HepG2 (cell line): ENCODE measurements at regions not wholly inside any gene's neighbourhood (a gene's known extent, or its start where the extent isn't known, plus 50 kb on each side); places are given as distances from the start of the nearest gene placed in this dataset.

Experiments
- ATAC-seq: fragments of 200-7000 bp; cut with Tn5 transposase; 3 replicates; pipeline ENCODE4 v1.9.1; 2020; ENCODE audit warnings: mild to moderate bottlenecking, moderate library complexity
- BruUV-seq: library from RNA; stranded (reverse); fragments of 400-500 nt; replicated peaks from 2 replicates; lab custom pipeline; 2021; lab: Mats Ljungman, UMichigan
- CTCF ChIA-PET: fragments of 300-600 bp; formaldehyde crosslinking; extraction: SDS; loops from one replicate; lab custom pipeline; 2021; ENCODE audit warnings: low total read pairs, inconsistent platforms, low intra/inter-chr PET ratio; lab: Yijun Ruan, JAX
- POLR2A ChIA-PET: fragments of 350-600 bp; sonication (Branson Sonifier 250); formaldehyde crosslinking; loops from one replicate; lab custom pipeline; 2020; ENCODE audit warnings: antibody characterized with exemption, inconsistent platforms; lab: Yijun Ruan, JAX
- DNase-seq: peaks from one replicate; pipeline ENCODE4 v3.0.0-alpha.2; 2015; ENCODE audit warnings: low spot score
- FAIRE-seq: peaks from 3 replicates; lab custom pipeline; 2011; peaks lifted over from hg19 to GRCh38; lab: Jason Lieb, UNC
- H2AFZ ChIP-seq: one replicate; pipeline ENCODE4 v1.6.1; 2011; ENCODE audit warnings: low read length, inconsistent platforms
- H3K27ac ChIP-seq: fragments of 300-600 bp; 3 replicates; pipeline ENCODE4 v1.8.0; 2011; ENCODE audit warnings: mixed run types, mild to moderate bottlenecking, mixed read lengths, low read length, inconsistent platforms; ENCODE audit not compliant: insufficient read depth; ENCODE audit errors: extremely low read length
- H3K27me3 ChIP-seq, 2 experiments: fragments of 200-600 bp in 1 of 2; 2 replicates in 1 of 2; 3 replicates in 1 of 2; pipeline versions ENCODE4 v1.6.0 to v1.8.0; 2011; ENCODE audit warnings: low read length in 2 of 2, mild to moderate bottlenecking in 2 of 2, moderate library complexity in 2 of 2, inconsistent platforms in 1 of 2; ENCODE audit not compliant: insufficient read depth in 2 of 2, control insufficient read depth in 1 of 2
- H3K36me3 ChIP-seq, 2 experiments: fragments of 200-600 bp in 1 of 2; replicated peaks in 1 of 2; 2 replicates in 1 of 2; 3 replicates in 1 of 2; pipeline versions ENCODE4 v1.5.1 to v1.8.0; 2011; ENCODE audit warnings: low read length in 2 of 2, inconsistent platforms in 1 of 2; ENCODE audit not compliant: insufficient read depth in 2 of 2, control insufficient read depth in 1 of 2
- H3K4me1 ChIP-seq: 2 replicates; pipeline ENCODE4 v1.5.1; 2012; ENCODE audit warnings: low read length, inconsistent platforms; ENCODE audit not compliant: insufficient read depth
- H3K4me2 ChIP-seq: 2 replicates; pipeline ENCODE4 v1.6.0; 2011; ENCODE audit warnings: low read depth, low read length, inconsistent platforms
- H3K4me3 ChIP-seq, 3 experiments: fragments of 200-600 bp in 1 of 3; sonication (generic), shearing (Covaris generic) in 1 of 3; replicated peaks in 1 of 3; 2 replicates each; pipeline ENCODE4 v1.5.1; 2011 to 2016; ENCODE audit warnings: low read length in 3 of 3, inconsistent platforms in 2 of 3, low read depth in 2 of 3, mild to moderate bottlenecking in 2 of 3, control low read depth in 1 of 3, mixed read lengths in 1 of 3; ENCODE audit not compliant: insufficient read depth in 1 of 3
- H3K79me2 ChIP-seq: one replicate; pipeline ENCODE4 v1.6.1; 2011; ENCODE audit warnings: low read length, inconsistent platforms; ENCODE audit not compliant: insufficient read depth
- H3K9ac ChIP-seq: 2 replicates; pipeline ENCODE4 v1.6.0; 2011; ENCODE audit warnings: mild to moderate bottlenecking, low read depth, low read length, inconsistent platforms; ENCODE audit not compliant: insufficient read depth
- H3K9me3 ChIP-seq: 2 replicates; pipeline ENCODE4 v1.5.1; 2012; ENCODE audit warnings: mild to moderate bottlenecking, low read length
- H4K20me1 ChIP-seq: 2 replicates; pipeline ENCODE4 v1.6.0; 2011; ENCODE audit warnings: inconsistent platforms, mild to moderate bottlenecking, low read length, moderate library complexity; ENCODE audit not compliant: insufficient read depth
- CTCF ChIP-seq: sonication (generic); formaldehyde crosslinking; IDR thresholded peaks from 2 replicates; pipeline ENCODE4 v1.5.0; 2020; ENCODE audit warnings: mild to moderate bottlenecking, missing genetic modification reagents, moderate library complexity
- ESRRA ChIP-seq: sonication (generic); formaldehyde crosslinking; IDR thresholded peaks from 2 replicates; pipeline ENCODE4 v1.5.1; 2020; ENCODE audit warnings: mild to moderate bottlenecking, low read depth, missing genetic modification reagents
- HDAC2 ChIP-seq: sonication (generic); formaldehyde crosslinking; IDR thresholded peaks from 2 replicates; pipeline ENCODE4 v1.4.0; 2020; ENCODE audit warnings: missing genetic modification reagents
- IRF9 ChIP-seq: sonication (generic); formaldehyde crosslinking; IDR thresholded peaks from 2 replicates; pipeline ENCODE4 v1.8.0; 2022; ENCODE audit warnings: missing genetic modification reagents, mild to moderate bottlenecking, borderline replicate concordance
- KLF13 ChIP-seq: sonication (generic); formaldehyde crosslinking; IDR thresholded peaks from 2 replicates; pipeline ENCODE4 v1.4.0; 2020; ENCODE audit warnings: mild to moderate bottlenecking, missing genetic modification reagents
- KLF16 ChIP-seq, 2 experiments: sonication (generic) in 1 of 2; formaldehyde crosslinking in 1 of 2; IDR thresholded peaks; 2 replicates each; pipeline versions ENCODE4 v1.6.1 to v1.8.0; 2016 to 2023; ENCODE audit warnings: missing genetic modification reagents in 2 of 2, missing compliant biosample characterization in 1 of 2
- MEF2D ChIP-seq: sonication (generic); formaldehyde crosslinking; IDR thresholded peaks from 2 replicates; pipeline ENCODE4 v1.5.1; 2020; ENCODE audit warnings: mild to moderate bottlenecking, missing genetic modification reagents
- MIER2 ChIP-seq: IDR thresholded peaks from 2 replicates; pipeline ENCODE4 v1.6.1; 2016; ENCODE audit warnings: missing biosample characterization, missing genetic modification reagents
- MYNN ChIP-seq: sonication (generic); formaldehyde crosslinking; IDR thresholded peaks from 2 replicates; pipeline ENCODE4 v1.4.0; 2020; ENCODE audit warnings: mild to moderate bottlenecking, low read depth, missing genetic modification reagents
- NFIC ChIP-seq: IDR thresholded peaks from 2 replicates; pipeline ENCODE4 v1.6.1; 2012; ENCODE audit warnings: mild to moderate bottlenecking, low read length, inconsistent platforms
- NR1H2 ChIP-seq: sonication (generic); formaldehyde crosslinking; IDR thresholded peaks from 2 replicates; pipeline ENCODE4 v1.8.1; 2022; ENCODE audit warnings: low read depth, missing genetic modification reagents, borderline replicate concordance
- NR2C2 ChIP-seq: sonication (generic); formaldehyde crosslinking; IDR thresholded peaks from 2 replicates; pipeline ENCODE4 v1.4.0; 2020; ENCODE audit warnings: missing genetic modification reagents, mild to moderate bottlenecking, moderate library complexity, borderline replicate concordance
- SIX1 ChIP-seq: sonication (generic); formaldehyde crosslinking; IDR thresholded peaks from 2 replicates; pipeline ENCODE4 v1.4.0; 2020; ENCODE audit warnings: missing genetic modification reagents, borderline replicate concordance
- SRF ChIP-seq: IDR thresholded peaks from 2 replicates; pipeline ENCODE4 v1.6.1; 2011; ENCODE audit warnings: mild to moderate bottlenecking, low read depth, low read length, moderate library complexity
- ZBTB21 ChIP-seq: sonication (generic); formaldehyde crosslinking; IDR thresholded peaks from 2 replicates; pipeline ENCODE4 v1.4.0; 2020; ENCODE audit warnings: missing genetic modification reagents
- ZFAT ChIP-seq: sonication (generic); formaldehyde crosslinking; conservative IDR thresholded peaks from 2 replicates; pipeline ENCODE4 v1.8.1; 2023; ENCODE audit warnings: missing genetic modification reagents, inconsistent platforms
- ZNF569 ChIP-seq: sonication (generic); formaldehyde crosslinking; IDR thresholded peaks from 2 replicates; pipeline ENCODE4 v1.5.0; 2020; ENCODE audit warnings: mild to moderate bottlenecking, missing genetic modification reagents, moderate library complexity, borderline replicate concordance
- ZNF672 ChIP-seq: sonication (generic); formaldehyde crosslinking; IDR thresholded peaks from 2 replicates; pipeline ENCODE4 v1.8.1; 2022; ENCODE audit warnings: missing genetic modification reagents
- WGBS: methylation state at CpG from one replicate; pipeline ENCODE4 v1.1.6; 2017; ENCODE audit warnings: low lambda C conversion rate; 5-methylcytosine and 5-hydroxymethylcytosine counted together
- in situ Hi-C: cut with HindIII; loops from 2 replicates; pipeline ENCODE4 v1.10.0; 2017; ENCODE audit warnings: low pct_unique_long_range_greater_than_20kb; ENCODE audit not compliant: extremely low pct_ligation_motif_present
- intact Hi-C: fragments of 100-400 bp; cut with micrococcal nuclease; formaldehyde crosslinking; loops from one replicate; pipeline ENCODE4 v1.10.0; 2022; ENCODE audit not compliant: unreplicated experiment

GRCh38 chr1:194067772-194068171 lies 881.4 kb upstream of the B3GALT2 start (continued):
- no peak for TF ChIP-seq SRF

GRCh38 chr1:194062962-194063361 lies 876.5 kb upstream of the B3GALT2 start:
- Histone ChIP-seq H3K4me1 (no peaks in the 10 kb centered on the region), H3K9me3 (peaks cover 18% of the 10 kb centered on the region; the same call in 1 of the 2 replicates), H3K27me3 (no peaks in the 10 kb centered on the region), H3K4me2 (no peak overlapping the region), H3K9ac (no peak overlapping the region), H2AFZ (no peak overlapping the region), H4K20me1 (no peaks in the 10 kb centered on the region), H3K36me3 (no peaks in the 10 kb centered on the region), H3K79me2 (no peaks in the 10 kb centered on the region), H3K27ac (no peak overlapping the region), H3K4me3 (no peak overlapping the region)
- DNase-seq: no peak
- TF ChIP-seq ZNF672 (CRISPR knock-in tag): no peak
- no peak for TF ChIP-seq ZNF569 (CRISPR knock-in tag)
- no peak for TF ChIP-seq MYNN
- TF ChIP-seq KLF13 (CRISPR knock-in tag): no peak
- TF ChIP-seq NR1H2: no peak
- no peak for TF ChIP-seq MEF2D (CRISPR knock-in tag)
- no peak for TF ChIP-seq ESRRA (CRISPR knock-in tag)
- no peak for TF ChIP-seq HDAC2 (CRISPR knock-in tag)
- WGBS: 47% methylated on average over 2 of the region's 2 CpGs
- no peak for ATAC-seq
- BruUV-seq: no TSS peak
- CTCF ChIA-PET: no interaction called here
- FAIRE-seq: no peak
- intact Hi-C loops (no loop called here), in situ Hi-C loops (no loop called here)
- POLR2A ChIA-PET: no interaction called here

GRCh38 chr1:194062526-194062925 lies 876.1 kb upstream of the B3GALT2 start:
- DNase-seq (no peak), ATAC-seq (no peak), FAIRE-seq (no peak)
- H3K36me3 ChIP-seq: no peaks in the 10 kb centered on the region
- no peak overlapping the region for H3K4me2 ChIP-seq
- no TSS peak for BruUV-seq
- 0% methylated on average over 1 of the region's 1 CpG for WGBS
- no peaks in the 10 kb centered on the region for H4K20me1 ChIP-seq
- in situ Hi-C loops (no loop called here), intact Hi-C loops (no loop called here)
- H3K4me1 ChIP-seq: no peaks in the 10 kb centered on the region
- no peak overlapping the region for H3K27ac ChIP-seq
- peaks cover 21% of the 10 kb centered on the region; the same call in 1 of the 2 replicates for H3K9me3 ChIP-seq
- H3K4me3 ChIP-seq: no peak overlapping the region
- no peak for TF ChIP-seq MIER2 (CRISPR knock-in tag)
- no peak for TF ChIP-seq NFIC
- TF ChIP-seq ZFAT (CRISPR knock-in tag): no peak
- no peak for TF ChIP-seq CTCF
- TF ChIP-seq IRF9 (CRISPR knock-in tag): no peak
- TF ChIP-seq NR2C2 (CRISPR knock-in tag): no peak
- no peak for TF ChIP-seq SIX1
- no peak for TF ChIP-seq KLF16 (CRISPR knock-in tag; IDR thresholded peaks at IDR 0.05)
- no peak for TF ChIP-seq ZBTB21
- CTCF ChIA-PET: no interaction called here
- no peak overlapping the region for H3K9ac ChIP-seq
- POLR2A ChIA-PET: no interaction called here
- H2AFZ ChIP-seq: no peak overlapping the region
- no peaks in the 10 kb centered on the region for H3K27me3 ChIP-seq
- H3K79me2 ChIP-seq: no peaks in the 10 kb centered on the region
